ENCODE measurements at regions not wholly inside any gene's neighbourhood (a gene's known extent, or its start where the extent isn't known, plus 50 kb on each side); places are given as distances from the start of the nearest gene placed in this dataset.

DNA sequence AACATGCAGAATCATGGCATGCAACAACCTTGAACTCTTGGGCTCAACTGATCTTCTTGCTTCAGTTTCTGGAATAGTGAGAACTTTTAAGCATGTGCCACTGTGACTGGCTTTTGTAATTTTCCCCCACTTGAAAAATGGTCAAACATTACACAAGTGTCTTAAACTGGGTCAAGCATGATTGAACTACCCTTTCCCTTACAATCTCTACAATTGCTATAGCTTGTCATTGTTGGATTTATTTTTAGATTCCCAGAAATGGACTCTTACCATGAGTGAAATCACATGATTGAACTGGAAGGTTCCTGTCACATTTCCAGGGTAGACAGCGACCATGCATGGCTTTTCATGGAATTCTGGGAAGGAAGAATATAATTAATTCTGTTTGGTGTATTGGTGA lies 102.2 kb upstream of the TUBA3C start:
- Histone ChIP-seq H3K9me3 (peaks cover 0 to 4% (median 0%) of the 10 kb centered on the region in 3 donors), H3K27ac (no peak overlapping the region), H3K4me3 (no peak overlapping the region), H3K36me3 (replicated peaks in 1 of 2; ENCODE audit: insufficient read depth in 1 of 2, low read depth in 2 of 2) (no peaks in the 10 kb centered on the region), H3K4me1 (no peaks in the 10 kb centered on the region), H3K27me3 (no peaks in the 10 kb centered on the region)
- intact Hi-C loops (cut with DNase I): no loop called here
- 18 to 19% methylated on average over 1 of the region's 1 CpG for WGBS, 2 donors
- no peak for TF ChIP-seq POLR2A (IDR thresholded peaks at IDR 0.05)
- TF ChIP-seq, protein P1, sequence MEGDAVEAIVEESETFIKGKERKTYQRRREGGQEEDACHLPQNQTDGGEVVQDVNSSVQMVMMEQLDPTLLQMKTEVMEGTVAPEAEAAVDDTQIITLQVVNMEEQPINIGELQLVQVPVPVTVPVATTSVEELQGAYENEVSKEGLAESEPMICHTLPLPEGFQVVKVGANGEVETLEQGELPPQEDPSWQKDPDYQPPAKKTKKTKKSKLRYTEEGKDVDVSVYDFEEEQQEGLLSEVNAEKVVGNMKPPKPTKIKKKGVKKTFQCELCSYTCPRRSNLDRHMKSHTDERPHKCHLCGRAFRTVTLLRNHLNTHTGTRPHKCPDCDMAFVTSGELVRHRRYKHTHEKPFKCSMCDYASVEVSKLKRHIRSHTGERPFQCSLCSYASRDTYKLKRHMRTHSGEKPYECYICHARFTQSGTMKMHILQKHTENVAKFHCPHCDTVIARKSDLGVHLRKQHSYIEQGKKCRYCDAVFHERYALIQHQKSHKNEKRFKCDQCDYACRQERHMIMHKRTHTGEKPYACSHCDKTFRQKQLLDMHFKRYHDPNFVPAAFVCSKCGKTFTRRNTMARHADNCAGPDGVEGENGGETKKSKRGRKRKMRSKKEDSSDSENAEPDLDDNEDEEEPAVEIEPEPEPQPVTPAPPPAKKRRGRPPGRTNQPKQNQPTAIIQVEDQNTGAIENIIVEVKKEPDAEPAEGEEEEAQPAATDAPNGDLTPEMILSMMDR (IDR thresholded peaks at IDR 0.05): no peak
- no peak for DNase-seq
- ATAC-seq: no peak

DNA sequence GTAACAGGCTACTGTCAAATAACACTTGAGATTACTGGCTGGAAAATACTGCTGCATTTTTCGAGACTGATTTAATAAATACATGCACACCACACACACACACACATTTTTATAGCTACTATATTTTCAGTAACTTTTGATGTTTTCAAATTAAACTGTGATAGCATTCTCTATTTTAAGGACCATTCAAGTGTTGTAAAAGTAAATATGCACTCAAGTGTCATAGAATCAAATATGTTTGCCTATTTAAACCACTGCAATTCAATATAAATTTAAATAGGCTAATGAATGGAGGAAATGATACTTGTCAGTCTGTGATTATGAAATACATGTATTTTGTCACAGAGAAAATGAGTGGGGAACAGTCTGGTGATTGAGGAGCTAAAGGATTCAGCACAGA lies 86.7 kb upstream of the TUBA3C start:
- Histone ChIP-seq H3K4me1 (no peaks in the 10 kb centered on the region), H3K27ac (no peak overlapping the region), H3K36me3 (replicated peaks in 1 of 2; ENCODE audit: insufficient read depth in 1 of 2, low read depth in 2 of 2) (no peaks in the 10 kb centered on the region), H3K9me3 (no peaks in the 10 kb centered on the region), H3K4me3 (no peak overlapping the region), H3K27me3 (no peaks in the 10 kb centered on the region)
- DNase-seq (no peak), ATAC-seq (no peak)
- no peak for TF ChIP-seq POLR2A (IDR thresholded peaks at IDR 0.05)
- TF ChIP-seq, protein P1 (IDR thresholded peaks at IDR 0.05): no peak
- intact Hi-C loops (cut with DNase I): no loop called here
- 0 to 12% methylated on average over 1 of the region's 1 CpG for WGBS, 2 donors

DNA sequence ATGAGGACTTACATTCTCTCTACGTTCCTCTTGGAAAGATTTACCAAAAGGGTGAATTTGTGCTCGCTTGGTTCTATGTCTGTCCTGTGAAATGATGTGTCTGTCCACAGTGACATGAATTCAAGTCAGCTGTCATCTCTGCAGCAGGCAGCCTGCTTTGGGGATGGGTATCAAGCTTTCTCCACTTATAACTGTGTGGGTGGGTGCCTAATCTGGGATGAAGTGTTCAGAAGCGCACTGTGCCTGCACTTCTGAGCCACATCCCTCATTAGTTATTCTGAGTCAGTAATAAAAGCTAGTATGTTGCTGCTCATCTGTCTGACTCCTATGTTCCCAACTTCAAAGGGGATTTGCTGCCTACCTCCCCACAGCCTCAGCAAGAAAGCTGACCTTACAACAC lies 86.1 kb upstream of the TUBA3C start:
- TF ChIP-seq POLR2A (IDR thresholded peaks at IDR 0.05): no peak
- TF ChIP-seq, protein P1 (IDR thresholded peaks at IDR 0.05): no peak
- 52 to 67% methylated on average over 3 of the region's 3 CpGs for WGBS, 2 donors
- intact Hi-C loops (cut with DNase I): no loop called here
- H3K4me3 ChIP-seq: no peak overlapping the region
- no peaks in the 10 kb centered on the region for H3K36me3 ChIP-seq (replicated peaks in 1 of 2; ENCODE audit: insufficient read depth in 1 of 2, low read depth in 2 of 2)
- ATAC-seq (no peak), DNase-seq (no peak)
- no peaks in the 10 kb centered on the region for H3K9me3 ChIP-seq
- no peaks in the 10 kb centered on the region for H3K4me1 ChIP-seq
- no peaks in the 10 kb centered on the region for H3K27me3 ChIP-seq
- no peak overlapping the region for H3K27ac ChIP-seq

DNA sequence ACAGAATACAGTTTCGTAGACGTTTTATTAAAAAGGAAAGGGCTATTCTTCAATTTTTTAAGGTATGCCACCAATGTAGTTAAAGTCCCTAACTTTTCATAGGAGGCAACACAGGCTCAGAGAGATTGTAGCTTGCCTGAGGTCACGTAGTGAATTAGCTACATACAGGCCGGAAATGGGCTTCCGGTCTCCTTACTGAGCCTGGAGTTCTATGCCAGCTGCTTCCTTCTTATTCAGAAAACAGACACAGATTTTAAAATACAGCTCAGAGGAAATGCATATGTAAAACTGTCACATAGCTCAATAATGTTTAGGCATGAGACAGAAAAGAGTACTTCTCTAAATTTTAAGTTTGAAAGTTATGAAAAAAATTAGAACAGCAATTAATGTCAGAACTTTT lies 85.4 kb upstream of the TUBA3C start:
- no peak overlapping the region for H3K27ac ChIP-seq
- intact Hi-C loops (cut with DNase I): no loop called here
- no peaks in the 10 kb centered on the region for H3K27me3 ChIP-seq
- H3K9me3 ChIP-seq: no peaks in the 10 kb centered on the region
- TF ChIP-seq, protein P1 (IDR thresholded peaks at IDR 0.05): no peak
- no peak for TF ChIP-seq POLR2A (IDR thresholded peaks at IDR 0.05)
- no peaks in the 10 kb centered on the region for H3K4me1 ChIP-seq
- ATAC-seq (no peak), DNase-seq (no peak)
- no peak overlapping the region for H3K4me3 ChIP-seq
- WGBS, 2 donors: 57% methylated on average over 5 of the region's 5 CpGs
- H3K36me3 ChIP-seq (replicated peaks in 1 of 2; ENCODE audit: insufficient read depth in 1 of 2, low read depth in 2 of 2): no peaks in the 10 kb centered on the region

DNA sequence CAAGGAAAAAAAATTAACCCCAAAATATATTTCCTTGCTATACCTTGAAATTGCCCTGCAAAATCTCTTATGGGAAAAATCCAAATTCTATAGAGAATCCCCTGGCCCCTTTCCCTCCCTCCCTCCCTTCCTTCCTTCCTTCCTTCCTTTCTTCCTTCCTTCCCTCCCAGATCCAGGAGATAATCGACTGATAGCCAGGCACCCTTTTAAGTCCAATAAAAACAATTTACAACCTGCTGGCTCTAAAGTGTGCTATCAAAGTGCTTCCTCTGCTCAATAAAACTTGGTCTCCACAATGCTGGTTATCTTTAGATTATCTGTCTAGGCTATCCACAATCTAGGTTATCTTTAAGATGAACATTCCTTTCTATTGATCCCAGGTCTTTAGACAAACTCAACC lies 83.1 kb upstream of the TUBA3C start:
- ATAC-seq: no peak
- TF ChIP-seq POLR2A (IDR thresholded peaks at IDR 0.05): no peak
- TF ChIP-seq, protein P1 (IDR thresholded peaks at IDR 0.05): no peak
- intact Hi-C loops (cut with DNase I): no loop called here
- Histone ChIP-seq H3K9me3 (no peaks in the 10 kb centered on the region), H3K4me3 (no peak overlapping the region), H3K36me3 (replicated peaks in 1 of 2; ENCODE audit: insufficient read depth in 1 of 2, low read depth in 2 of 2) (no peaks in the 10 kb centered on the region), H3K27ac (no peak overlapping the region), H3K27me3 (no peaks in the 10 kb centered on the region), H3K4me1 (no peaks in the 10 kb centered on the region)
- no peak for DNase-seq
- 23 to 38% methylated on average over 1 of the region's 1 CpG for WGBS, 2 donors
